ENCODE measurements at regions not wholly inside any gene's neighbourhood (a gene's known extent, or its start where the extent isn't known, plus 50 kb on each side); places are given as distances from the start of the nearest gene placed in this dataset.

GRCh38 chr2:221972813-221973478 is 325.9 kb downstream of the PAX3 start:
- Histone ChIP-seq H3K9ac (replicated peaks in 1 of 4; ENCODE audit: extremely low read depth in 1 of 4, low read depth in 3 of 4, low read length in 3 of 4) (no peak overlapping the region), H3K4me1 (replicated peaks in 1 of 4; ENCODE audit: control insufficient read depth in 3 of 4, insufficient read depth in 4 of 4, low read length in 3 of 4) (no peaks in the 10 kb centered on the region), H2BK5ac (ENCODE audit: low read depth, low read length) (no peak overlapping the region), H3K9me3 (ENCODE audit: insufficient read depth in 2 of 2, low read depth in 1 of 2, low read length in 1 of 2) (no peaks in the 10 kb centered on the region), H4K20me1 (replicated peaks in 1 of 2; ENCODE audit: control insufficient read depth in 1 of 2, insufficient read depth in 2 of 2, low read length in 2 of 2) (no peaks in the 10 kb centered on the region), H4K8ac (ENCODE audit: extremely low read depth, insufficient read depth, low read length) (no peak overlapping the region), H3K23ac (ENCODE audit: insufficient read length) (no peak overlapping the region), H2AFZ (ENCODE audit: low read length) (no peak overlapping the region), H3K23me2 (ENCODE audit: low read depth, low read length) (no peaks in the 10 kb centered on the region), H2AK5ac (ENCODE audit: low read depth, low read length) (no peak overlapping the region), H3K14ac (ENCODE audit: insufficient read length) (no peak overlapping the region), H4K91ac (replicated peaks; ENCODE audit: insufficient read length, low read length) (no peak overlapping the region), H3K27ac (ENCODE audit: low read depth, low read length) (no peak overlapping the region), H3K4me2 (ENCODE audit: insufficient read depth in 1 of 2, low read depth in 2 of 2, low read length in 2 of 2) (no peak overlapping the region), H2BK15ac (ENCODE audit: low read length) (no peak overlapping the region), H3K4ac (replicated peaks; ENCODE audit: insufficient read length, low read depth, low read length) (no peak overlapping the region), H2BK12ac (ENCODE audit: low read depth, low read length) (no peak overlapping the region), H3K36me3 (ENCODE audit: control insufficient read depth in 2 of 4, insufficient read depth in 4 of 4, low read length in 3 of 4) (no peaks in the 10 kb centered on the region), H3K56ac (replicated peaks; ENCODE audit: insufficient read length, low read depth, low read length) (no peak overlapping the region), H3K79me1 (ENCODE audit: low read depth, low read length) (no peaks in the 10 kb centered on the region), H2BK120ac (replicated peaks; ENCODE audit: low read depth, low read length) (no peak overlapping the region), H2BK20ac (ENCODE audit: low read length) (no peak overlapping the region), H3K79me2 (ENCODE audit: control insufficient read depth in 1 of 2, insufficient read depth in 2 of 2, low read length in 2 of 2) (no peaks in the 10 kb centered on the region), H3K18ac (ENCODE audit: extremely low read depth, low read length) (no peak overlapping the region), H3K4me3 (ENCODE audit: extremely low read depth in 1 of 4, insufficient read depth in 2 of 4, low read depth in 3 of 4, low read length in 4 of 4) (no peak overlapping the region), H3K27me3 (replicated peaks in 1 of 4; ENCODE audit: control insufficient read depth in 3 of 4, extremely low read depth in 1 of 4, insufficient read depth in 3 of 4, low read length in 3 of 4) (no peaks in the 10 kb centered on the region), H4K5ac (ENCODE audit: insufficient read length, low read depth, low read length) (no peak overlapping the region)
- DNase-seq (ENCODE audit: low read depth in 1 of 2, low spot score in 2 of 2) (no peak), FAIRE-seq (no peak)
- 93% methylated on average over 6 of the region's 6 CpGs; no CpG with 5 or more reads in 1 of the 2 experiments for WGBS, 2 experiments (ENCODE audit: extremely low coverage in 1 of 2, insufficient coverage in 1 of 2, insufficient read length in 1 of 2, insufficient replicate concordance in 2 of 2, low coverage in 1 of 2, low lambda C conversion rate in 2 of 2, missing lambda C conversion rate in 1 of 2)
- ChIA-PET POLR2A (ENCODE audit: partially characterized antibody) (no interaction called here), CTCF (ENCODE audit: partially characterized antibody) (interaction anchor here (0.9 kb wide), 1 partner anchor 7 kb away, joined by 3 read pairs; no protein-coding TSS in a partner anchor)
- TF ChIP-seq SRF (IDR thresholded peaks at IDR 0.05; ENCODE audit: low read depth, low read length) (no peak), TCF12 (IDR thresholded peaks at IDR 0.05; ENCODE audit: low read depth, low read length) (no peak), TAF1 (IDR thresholded peaks at IDR 0.05; ENCODE audit: low read depth, low read length) (no peak), CEBPB (IDR thresholded peaks at IDR 0.05; ENCODE audit: low read depth, low read length) (no peak), HDAC6 (IDR thresholded peaks at IDR 0.05; ENCODE audit: low read depth, low read length) (no peak), BRCA1 (IDR thresholded peaks at IDR 0.05; ENCODE audit: low read depth, low read length) (no peak), KDM4A (IDR thresholded peaks at IDR 0.05; ENCODE audit: low read depth, low read length, severe bottlenecking) (no peak), CREB1 (IDR thresholded peaks at IDR 0.05) (no peak)

All from H1 (cell line).